ENCODE measurements at regions not wholly inside any gene's neighbourhood (a gene's known extent, or its start where the extent isn't known, plus 50 kb on each side); places are given as distances from the start of the nearest gene placed in this dataset.

DNA sequence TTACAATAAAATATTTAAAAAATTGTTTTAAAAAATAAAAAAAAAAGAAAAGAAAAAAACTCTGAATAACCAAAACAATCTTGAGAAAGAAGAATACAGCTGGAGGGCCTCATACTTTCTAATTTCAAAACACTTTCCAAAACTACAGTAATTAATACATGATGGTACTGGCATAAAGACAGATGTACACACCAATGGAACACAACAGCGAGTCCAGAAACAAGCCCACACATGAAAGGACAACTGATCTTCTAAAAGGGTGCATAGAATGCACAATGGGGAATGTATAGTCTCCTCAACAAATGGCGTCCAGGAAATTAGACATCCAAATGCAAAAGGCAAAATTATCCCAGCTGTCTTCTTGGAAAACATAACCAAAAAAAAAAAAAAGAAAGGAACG is 99.6 kb downstream of the LURAP1L start:
- Histone ChIP-seq H3K9me3 (ENCODE audit: control insufficient read depth, insufficient read depth, low read length) (no peaks in the 10 kb centered on the region), H3K4me3 (ENCODE audit: low read depth, low read length) (no peak overlapping the region), H3K27ac (ENCODE audit: low read depth, low read length) (no peak overlapping the region), H3K27me3 (ENCODE audit: control insufficient read depth, insufficient read depth, low read length) (no peaks in the 10 kb centered on the region)
- DNase-seq (ENCODE audit: low read depth, low spot score), result no peak
- ChIA-PET CTCF (interaction anchor here (0.7 kb wide), 1 partner anchor 12 kb away, joined by 3 read pairs; no protein-coding TSS in a partner anchor), POLR2A (no interaction called here)
- TF ChIP-seq, protein P1, sequence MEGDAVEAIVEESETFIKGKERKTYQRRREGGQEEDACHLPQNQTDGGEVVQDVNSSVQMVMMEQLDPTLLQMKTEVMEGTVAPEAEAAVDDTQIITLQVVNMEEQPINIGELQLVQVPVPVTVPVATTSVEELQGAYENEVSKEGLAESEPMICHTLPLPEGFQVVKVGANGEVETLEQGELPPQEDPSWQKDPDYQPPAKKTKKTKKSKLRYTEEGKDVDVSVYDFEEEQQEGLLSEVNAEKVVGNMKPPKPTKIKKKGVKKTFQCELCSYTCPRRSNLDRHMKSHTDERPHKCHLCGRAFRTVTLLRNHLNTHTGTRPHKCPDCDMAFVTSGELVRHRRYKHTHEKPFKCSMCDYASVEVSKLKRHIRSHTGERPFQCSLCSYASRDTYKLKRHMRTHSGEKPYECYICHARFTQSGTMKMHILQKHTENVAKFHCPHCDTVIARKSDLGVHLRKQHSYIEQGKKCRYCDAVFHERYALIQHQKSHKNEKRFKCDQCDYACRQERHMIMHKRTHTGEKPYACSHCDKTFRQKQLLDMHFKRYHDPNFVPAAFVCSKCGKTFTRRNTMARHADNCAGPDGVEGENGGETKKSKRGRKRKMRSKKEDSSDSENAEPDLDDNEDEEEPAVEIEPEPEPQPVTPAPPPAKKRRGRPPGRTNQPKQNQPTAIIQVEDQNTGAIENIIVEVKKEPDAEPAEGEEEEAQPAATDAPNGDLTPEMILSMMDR (IDR thresholded peaks at IDR 0.05; ENCODE audit: low read depth, low read length), result no peak

DNA sequence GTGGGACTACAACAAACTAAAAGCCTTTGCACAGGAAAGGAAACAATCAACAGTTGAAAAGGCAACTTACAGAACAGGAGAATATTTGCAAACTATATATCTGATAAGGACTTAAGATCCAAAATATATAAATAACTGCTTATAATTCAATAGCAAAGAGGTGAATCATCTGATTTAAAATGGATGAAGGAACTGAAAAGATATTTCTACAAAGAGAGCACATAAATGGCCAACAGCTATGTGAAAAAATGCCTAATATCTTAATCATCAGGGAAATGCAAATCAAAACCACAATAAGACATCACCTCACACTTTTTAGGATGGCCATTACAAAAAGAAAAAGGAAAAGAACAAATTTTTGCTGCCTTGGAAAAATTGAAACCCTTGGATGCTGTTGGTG is 100.4 kb downstream of the LURAP1L start:
- no peak overlapping the region for H3K27ac ChIP-seq (ENCODE audit: low read depth, low read length)
- POLR2A ChIA-PET, result no interaction called here
- H3K27me3 ChIP-seq (ENCODE audit: control insufficient read depth, insufficient read depth, low read length), result no peaks in the 10 kb centered on the region
- CTCF ChIA-PET, result interaction anchor here (0.7 to 1.4 kb wide), 2 partner anchors 9 to 13 kb away, joined by 3 to 4 read pairs; no protein-coding TSS in a partner anchor
- TF ChIP-seq, protein P1 (IDR thresholded peaks at IDR 0.05; ENCODE audit: low read depth, low read length), result no peak
- no peak for DNase-seq (ENCODE audit: low read depth, low spot score)
- H3K9me3 ChIP-seq (ENCODE audit: control insufficient read depth, insufficient read depth, low read length), result no peaks in the 10 kb centered on the region
- H3K4me3 ChIP-seq (ENCODE audit: low read depth, low read length), result no peak overlapping the region

GRCh38 chr9:12876872-12877271 is 102.1 kb downstream of the LURAP1L start:
- H3K27me3 ChIP-seq (ENCODE audit: control insufficient read depth, insufficient read depth, low read length), result no peaks in the 10 kb centered on the region
- H3K9me3 ChIP-seq (ENCODE audit: control insufficient read depth, insufficient read depth, low read length), result no peaks in the 10 kb centered on the region
- POLR2A ChIA-PET, result no interaction called here
- TF ChIP-seq, protein P1 (IDR thresholded peaks at IDR 0.05; ENCODE audit: low read depth, low read length), result no peak
- CTCF ChIA-PET, result no interaction called here
- H3K4me3 ChIP-seq (ENCODE audit: low read depth, low read length), result no peak overlapping the region
- no peak overlapping the region for H3K27ac ChIP-seq (ENCODE audit: low read depth, low read length)
- DNase-seq (ENCODE audit: low read depth, low spot score), result no peak

GRCh38 chr9:12878351-12878978 is 103.6 kb downstream of the LURAP1L start:
- Histone ChIP-seq H3K27me3 (ENCODE audit: control insufficient read depth, insufficient read depth, low read length) (no peaks in the 10 kb centered on the region), H3K9me3 (ENCODE audit: control insufficient read depth, insufficient read depth, low read length) (no peaks in the 10 kb centered on the region), H3K27ac (ENCODE audit: low read depth, low read length) (no peak overlapping the region), H3K4me3 (ENCODE audit: low read depth, low read length) (no peak overlapping the region)
- ChIA-PET CTCF (no interaction called here), POLR2A (no interaction called here)
- DNase-seq (ENCODE audit: low read depth, low spot score), result no peak
- TF ChIP-seq, protein P1 (IDR thresholded peaks at IDR 0.05; ENCODE audit: low read depth, low read length), result no peak

- Histone ChIP-seq H3K27me3 (ENCODE audit: control insufficient read depth, insufficient read depth, low read length) (no peaks in the 10 kb centered on the region), H3K4me3 (ENCODE audit: low read depth, low read length) (no peak overlapping the region), H3K9me3 (ENCODE audit: control insufficient read depth, insufficient read depth, low read length) (no peaks in the 10 kb centered on the region), H3K27ac (ENCODE audit: low read depth, low read length) (no peak overlapping the region)
- no peak for DNase-seq (ENCODE audit: low read depth, low spot score)
- ChIA-PET POLR2A (no interaction called here), CTCF (interaction anchor here (0.8 kb wide), 1 partner anchor 209 kb away, joined by 3 read pairs; no protein-coding TSS in a partner anchor)
- TF ChIP-seq, protein P1 (IDR thresholded peaks at IDR 0.05; ENCODE audit: low read depth, low read length), result no peak
Measured at GRCh38 chr9:12879961-12880360, 105.1 kb downstream of the LURAP1L start.

Measured in AG04450 (cell line).